SK-N-SH treated with all-trans-retinoic acid at 6 μM for 48 hours (cell line): ENCODE measurements at regions not wholly inside any gene's neighbourhood (a gene's known extent, or its start where the extent isn't known, plus 50 kb on each side); places are given as distances from the start of the nearest gene placed in this dataset.

Experiments
- ATAC-seq: fragments of 200-7000 bp; cut with Tn5 transposase; 3 replicates; pipeline ENCODE4 v1.9.1; 2020; ENCODE audit warnings: mild to moderate bottlenecking, moderate library complexity
- ARNTL ChIP-seq: fragments of 450-650 bp; formaldehyde crosslinking; IDR thresholded peaks from 2 replicates; pipeline ENCODE4 v1.5.0; 2020; ENCODE audit warnings: low read depth, mild to moderate bottlenecking, moderate library complexity, borderline replicate concordance
- BACH2 ChIP-seq: fragments of 250-450 bp; sonication (Bioruptor Pico); IDR thresholded peaks from 2 replicates; pipeline ENCODE4 v1.9.0; 2021; ENCODE audit warnings: mild to moderate bottlenecking, borderline replicate concordance
- CSDC2 ChIP-seq: fragments of 250-450 bp; sonication (Bioruptor Pico); IDR thresholded peaks from 2 replicates; pipeline ENCODE4 v1.5.0; 2020; ENCODE audit warnings: mild to moderate bottlenecking, moderate library complexity
- ESRRG ChIP-seq: fragments of 250-450 bp; sonication (Bioruptor Pico); IDR thresholded peaks from 2 replicates; pipeline ENCODE4 v1.6.1; 2021; ENCODE audit warnings: mild to moderate bottlenecking
- GLIS3 ChIP-seq: fragments of 250-450 bp; sonication (Bioruptor Pico); IDR thresholded peaks from 2 replicates; pipeline ENCODE4 v1.5.0; 2020; ENCODE audit warnings: mild to moderate bottlenecking, moderate library complexity
- ISL1 ChIP-seq: fragments of 250-450 bp; sonication (Bioruptor Pico); IDR thresholded peaks from 2 replicates; pipeline ENCODE4 v2.1.2; 2022; ENCODE audit warnings: mild to moderate bottlenecking, moderate library complexity
- OSR1 ChIP-seq: fragments of 250-450 bp; sonication (Bioruptor Pico); IDR thresholded peaks from 2 replicates; pipeline ENCODE4 v1.8.0; 2022; ENCODE audit warnings: moderate library complexity, mild to moderate bottlenecking, inconsistent platforms
- PPARA ChIP-seq: fragments of 250-450 bp; sonication (Bioruptor Pico); IDR thresholded peaks from 2 replicates; pipeline ENCODE4 v1.5.0; 2020; ENCODE audit warnings: mild to moderate bottlenecking, borderline replicate concordance
- SNAI2 ChIP-seq: fragments of 250-450 bp; sonication (Bioruptor Pico); IDR thresholded peaks from 2 replicates; pipeline ENCODE4 v1.5.0; 2020; ENCODE audit warnings: mild to moderate bottlenecking, moderate library complexity
- TCF4 ChIP-seq: fragments of 250-450 bp; sonication (Bioruptor Pico); IDR thresholded peaks from 2 replicates; pipeline ENCODE4 v1.8.0; 2021; ENCODE audit warnings: mild to moderate bottlenecking, moderate library complexity, borderline replicate concordance
- TOX ChIP-seq: fragments of 250-450 bp; sonication (Bioruptor Pico); IDR thresholded peaks from 2 replicates; pipeline ENCODE4 v1.8.0; 2021; ENCODE audit warnings: mild to moderate bottlenecking, moderate library complexity, borderline replicate concordance
- ZC3H10 ChIP-seq: fragments of 250-450 bp; sonication (Bioruptor Pico); IDR thresholded peaks from 2 replicates; pipeline ENCODE4 v1.5.1; 2021; ENCODE audit warnings: mild to moderate bottlenecking, moderate library complexity
- ZFP3 ChIP-seq: fragments of 250-450 bp; sonication (Bioruptor Pico); IDR thresholded peaks from 2 replicates; pipeline ENCODE4 v1.5.0; 2020; ENCODE audit warnings: mild to moderate bottlenecking, moderate library complexity
- ZFP30 ChIP-seq: fragments of 450-650 bp; formaldehyde crosslinking; IDR thresholded peaks from 2 replicates; pipeline ENCODE4 v1.5.0; 2022; ENCODE audit warnings: mild to moderate bottlenecking, moderate library complexity
- ZNF565 ChIP-seq: fragments of 450-650 bp; formaldehyde crosslinking; conservative IDR thresholded peaks from 2 replicates; pipeline ENCODE4 v1.5.0; 2020; ENCODE audit warnings: low read depth, mild to moderate bottlenecking, moderate library complexity
- ZNF70 ChIP-seq: fragments of 450-650 bp; formaldehyde crosslinking; IDR thresholded peaks from 2 replicates; pipeline ENCODE4 v1.5.0; 2020; ENCODE audit warnings: mild to moderate bottlenecking, moderate library complexity
- ZNF8 ChIP-seq: fragments of 450-650 bp; formaldehyde crosslinking; IDR thresholded peaks from 2 replicates; pipeline ENCODE4 v1.5.0; 2020; ENCODE audit warnings: mild to moderate bottlenecking, moderate library complexity
- TF ChIP-seq, protein P1 (sequence below): fragments of 250-450 bp; sonication (Bioruptor Pico); IDR thresholded peaks from 2 replicates; pipeline ENCODE4 v1.5.1; 2020; ENCODE audit warnings: low read depth, mild to moderate bottlenecking, moderate library complexity
- TF ChIP-seq, protein P2 (sequence below): fragments of 250-450 bp; sonication (Bioruptor Pico); IDR thresholded peaks from 2 replicates; pipeline ENCODE4 v1.5.1; 2021; ENCODE audit warnings: mild to moderate bottlenecking, moderate library complexity
- TF ChIP-seq, protein P3 (sequence below): fragments of 250-450 bp; sonication (Bioruptor Pico); IDR thresholded peaks from 2 replicates; pipeline ENCODE4 v1.5.0; 2020; ENCODE audit warnings: mild to moderate bottlenecking, moderate library complexity

DNA sequence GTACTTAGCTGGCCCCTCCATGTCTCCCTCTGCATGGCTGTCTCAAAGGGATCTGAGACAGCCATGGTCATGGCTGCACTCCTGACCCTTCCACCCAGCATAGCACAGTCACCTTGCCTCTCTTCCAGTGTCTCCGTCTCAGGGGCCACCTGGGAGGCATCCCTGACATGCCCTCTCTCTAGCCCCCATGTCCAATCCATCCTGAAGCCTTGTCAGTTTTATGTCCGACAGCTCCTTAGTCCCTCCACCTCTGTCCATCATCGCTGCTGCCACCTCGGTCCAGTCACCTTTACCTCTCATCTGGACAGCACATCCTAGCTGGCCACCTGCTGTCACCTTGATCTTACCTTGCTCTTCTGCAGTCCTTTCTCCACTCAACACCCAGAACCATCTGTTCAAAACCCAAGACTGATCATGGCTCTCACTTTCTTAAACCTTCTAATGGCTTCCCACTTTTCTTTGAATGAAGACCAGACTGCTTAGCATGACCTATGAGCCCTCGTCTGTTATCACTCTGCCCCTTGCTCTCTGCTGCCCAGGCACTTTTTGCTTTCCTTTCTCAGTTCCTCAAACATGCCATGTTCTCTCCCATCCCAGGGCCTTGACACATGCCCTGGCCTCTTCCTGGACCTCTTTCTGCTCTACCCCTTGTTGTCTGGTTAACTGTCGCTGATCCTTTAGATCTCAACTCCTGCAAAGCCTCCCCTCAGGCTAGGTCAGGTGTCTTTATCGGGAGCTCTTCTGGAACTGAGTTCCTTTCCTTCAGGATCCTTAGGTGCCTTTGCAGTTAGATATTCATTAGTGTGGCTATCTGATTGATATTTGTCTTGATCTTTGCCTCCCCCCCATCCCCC is 181.8 kb upstream of the PITX1 start:
- ATAC-seq: no peak
- TF ChIP-seq ZFP3 (CRISPR knock-in tag): no peak
- no peak for TF ChIP-seq ZNF565 (CRISPR knock-in tag)
- TF ChIP-seq ZFP30: no peak
- no peak for TF ChIP-seq OSR1 (CRISPR knock-in tag)
- no peak for TF ChIP-seq SNAI2 (CRISPR knock-in tag)
- TF ChIP-seq PPARA (CRISPR knock-in tag): no peak
- no peak for TF ChIP-seq ESRRG (CRISPR knock-in tag)
- no peak for TF ChIP-seq ISL1 (CRISPR knock-in tag)

DNA sequence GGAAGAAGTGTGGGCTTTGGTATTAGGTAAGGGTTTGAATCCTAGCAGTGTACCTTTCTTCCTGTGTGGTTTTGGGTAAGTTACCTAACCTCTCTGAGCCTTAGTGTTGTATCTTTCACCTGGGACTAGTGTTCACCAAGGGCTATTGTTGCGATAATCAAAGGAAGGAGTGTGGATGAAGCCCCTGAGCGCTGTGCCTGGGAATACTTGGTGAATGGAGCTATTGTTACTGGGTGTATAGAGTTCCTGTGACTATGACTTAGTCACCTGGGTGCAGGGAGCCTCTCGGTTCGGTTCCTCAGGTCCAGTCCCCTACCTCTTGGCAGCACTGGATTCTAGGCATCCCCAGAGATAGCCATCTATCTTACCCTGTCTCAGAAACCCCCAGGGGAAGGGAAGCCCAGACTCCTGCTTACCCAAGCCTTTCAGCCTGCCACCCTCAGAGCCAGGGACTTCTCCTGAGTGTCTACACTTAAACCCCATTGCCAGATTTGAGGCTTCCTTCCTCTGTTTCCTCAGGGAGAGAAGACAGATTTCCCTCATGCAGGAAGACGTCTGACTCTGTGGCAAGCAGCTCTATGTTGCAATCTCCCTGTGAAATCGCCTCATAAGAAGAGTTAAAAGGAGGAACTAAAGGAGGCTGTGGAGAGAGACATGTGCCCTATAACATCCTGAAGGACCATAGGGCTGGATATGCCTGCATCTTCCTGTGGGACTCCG is 181.0 kb upstream of the PITX1 start:
- no peak for TF ChIP-seq GLIS3 (CRISPR knock-in tag)
- TF ChIP-seq BACH2 (CRISPR knock-in tag): no peak
- no peak for TF ChIP-seq ARNTL (CRISPR knock-in tag)
- TF ChIP-seq, protein P1, sequence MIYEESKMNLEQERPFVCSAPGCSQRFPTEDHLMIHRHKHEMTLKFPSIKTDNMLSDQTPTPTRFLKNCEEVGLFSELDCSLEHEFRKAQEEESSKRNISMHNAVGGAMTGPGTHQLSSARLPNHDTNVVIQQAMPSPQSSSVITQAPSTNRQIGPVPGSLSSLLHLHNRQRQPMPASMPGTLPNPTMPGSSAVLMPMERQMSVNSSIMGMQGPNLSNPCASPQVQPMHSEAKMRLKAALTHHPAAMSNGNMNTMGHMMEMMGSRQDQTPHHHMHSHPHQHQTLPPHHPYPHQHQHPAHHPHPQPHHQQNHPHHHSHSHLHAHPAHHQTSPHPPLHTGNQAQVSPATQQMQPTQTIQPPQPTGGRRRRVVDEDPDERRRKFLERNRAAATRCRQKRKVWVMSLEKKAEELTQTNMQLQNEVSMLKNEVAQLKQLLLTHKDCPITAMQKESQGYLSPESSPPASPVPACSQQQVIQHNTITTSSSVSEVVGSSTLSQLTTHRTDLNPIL (CRISPR knock-in tag): no peak
- no peak for TF ChIP-seq ZFP30
- ATAC-seq: no peak

DNA sequence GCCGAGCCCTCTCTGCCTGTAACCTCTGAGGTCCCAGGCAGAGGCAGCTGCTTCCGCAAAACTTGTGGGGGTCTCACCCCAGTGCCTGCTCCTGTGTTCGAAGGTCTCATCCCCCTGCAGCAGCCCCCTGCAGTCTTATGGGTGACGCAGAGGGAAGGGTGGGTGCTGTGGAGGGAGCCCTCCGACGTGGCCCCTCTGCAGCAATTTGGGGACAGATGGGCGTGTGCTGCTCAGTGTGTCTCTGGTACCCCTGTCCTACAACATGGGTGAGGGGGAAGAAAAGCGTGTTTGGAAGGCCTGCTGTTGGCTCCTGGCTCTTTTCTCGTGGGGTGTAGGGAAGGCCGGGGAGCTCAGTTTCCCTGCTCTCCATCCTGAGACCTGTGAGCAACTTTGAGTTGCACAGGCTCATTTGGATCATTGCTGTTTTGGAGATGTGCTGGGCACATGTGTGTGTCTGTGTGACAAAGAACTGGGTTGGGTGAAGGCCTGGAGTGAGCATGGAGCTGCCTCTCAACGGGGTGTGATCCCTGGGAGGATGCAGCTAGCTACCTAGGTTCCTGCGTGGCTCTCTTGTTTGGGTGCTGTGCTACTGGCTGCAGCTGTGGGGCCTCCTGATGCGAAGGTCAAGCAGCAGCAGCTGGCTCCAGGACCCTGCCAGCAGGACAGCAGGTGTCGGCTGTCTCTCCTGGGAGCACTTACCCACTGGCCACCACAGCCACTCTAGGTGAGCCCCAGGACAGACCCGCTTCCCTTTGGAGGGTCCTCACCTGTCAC is 179.6 kb upstream of the PITX1 start:
- no peak for ATAC-seq
- TF ChIP-seq CSDC2 (CRISPR knock-in tag) (no peak), PPARA (CRISPR knock-in tag) (no peak), ARNTL (CRISPR knock-in tag) (no peak), ZNF70 (CRISPR knock-in tag) (no peak), ZNF565 (CRISPR knock-in tag) (no peak), ISL1 (CRISPR knock-in tag) (no peak), ZFP30 (no peak), ZFP3 (CRISPR knock-in tag) (no peak), ZC3H10 (no peak), SNAI2 (CRISPR knock-in tag) (no peak), OSR1 (CRISPR knock-in tag) (no peak), TOX (CRISPR knock-in tag) (no peak), BACH2 (CRISPR knock-in tag) (no peak), TCF4 (CRISPR knock-in tag) (no peak), GLIS3 (CRISPR knock-in tag) (no peak), ZNF8 (no peak), ESRRG (CRISPR knock-in tag) (no peak)
- TF ChIP-seq, protein P2, sequence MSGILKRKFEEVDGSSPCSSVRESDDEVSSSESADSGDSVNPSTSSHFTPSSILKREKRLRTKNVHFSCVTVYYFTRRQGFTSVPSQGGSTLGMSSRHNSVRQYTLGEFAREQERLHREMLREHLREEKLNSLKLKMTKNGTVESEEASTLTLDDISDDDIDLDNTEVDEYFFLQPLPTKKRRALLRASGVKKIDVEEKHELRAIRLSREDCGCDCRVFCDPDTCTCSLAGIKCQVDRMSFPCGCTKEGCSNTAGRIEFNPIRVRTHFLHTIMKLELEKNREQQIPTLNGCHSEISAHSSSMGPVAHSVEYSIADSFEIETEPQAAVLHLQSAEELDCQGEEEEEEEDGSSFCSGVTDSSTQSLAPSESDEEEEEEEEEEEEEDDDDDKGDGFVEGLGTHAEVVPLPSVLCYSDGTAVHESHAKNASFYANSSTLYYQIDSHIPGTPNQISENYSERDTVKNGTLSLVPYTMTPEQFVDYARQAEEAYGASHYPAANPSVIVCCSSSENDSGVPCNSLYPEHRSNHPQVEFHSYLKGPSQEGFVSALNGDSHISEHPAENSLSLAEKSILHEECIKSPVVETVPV: no peak
- TF ChIP-seq, protein P1 (CRISPR knock-in tag): no peak
- TF ChIP-seq, protein P3, sequence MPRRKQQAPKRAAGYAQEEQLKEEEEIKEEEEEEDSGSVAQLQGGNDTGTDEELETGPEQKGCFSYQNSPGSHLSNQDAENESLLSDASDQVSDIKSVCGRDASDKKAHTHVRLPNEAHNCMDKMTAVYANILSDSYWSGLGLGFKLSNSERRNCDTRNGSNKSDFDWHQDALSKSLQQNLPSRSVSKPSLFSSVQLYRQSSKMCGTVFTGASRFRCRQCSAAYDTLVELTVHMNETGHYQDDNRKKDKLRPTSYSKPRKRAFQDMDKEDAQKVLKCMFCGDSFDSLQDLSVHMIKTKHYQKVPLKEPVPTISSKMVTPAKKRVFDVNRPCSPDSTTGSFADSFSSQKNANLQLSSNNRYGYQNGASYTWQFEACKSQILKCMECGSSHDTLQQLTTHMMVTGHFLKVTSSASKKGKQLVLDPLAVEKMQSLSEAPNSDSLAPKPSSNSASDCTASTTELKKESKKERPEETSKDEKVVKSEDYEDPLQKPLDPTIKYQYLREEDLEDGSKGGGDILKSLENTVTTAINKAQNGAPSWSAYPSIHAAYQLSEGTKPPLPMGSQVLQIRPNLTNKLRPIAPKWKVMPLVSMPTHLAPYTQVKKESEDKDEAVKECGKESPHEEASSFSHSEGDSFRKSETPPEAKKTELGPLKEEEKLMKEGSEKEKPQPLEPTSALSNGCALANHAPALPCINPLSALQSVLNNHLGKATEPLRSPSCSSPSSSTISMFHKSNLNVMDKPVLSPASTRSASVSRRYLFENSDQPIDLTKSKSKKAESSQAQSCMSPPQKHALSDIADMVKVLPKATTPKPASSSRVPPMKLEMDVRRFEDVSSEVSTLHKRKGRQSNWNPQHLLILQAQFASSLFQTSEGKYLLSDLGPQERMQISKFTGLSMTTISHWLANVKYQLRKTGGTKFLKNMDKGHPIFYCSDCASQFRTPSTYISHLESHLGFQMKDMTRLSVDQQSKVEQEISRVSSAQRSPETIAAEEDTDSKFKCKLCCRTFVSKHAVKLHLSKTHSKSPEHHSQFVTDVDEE: no peak
- TF ChIP-seq, all 23 proteins: peak for 0
